DMS114 treated with DMSO at 0.1 percent for 48 hours (cell line): ENCODE measurements at regions not wholly inside any gene's neighbourhood (a gene's known extent, or its start where the extent isn't known, plus 50 kb on each side); places are given as distances from the start of the nearest gene placed in this dataset.

Source experiments
- DNase-seq: peaks from one replicate; lab custom pipeline; 2025; ENCODE audit not compliant: unreplicated experiment; lab: John Stamatoyannopoulos, UW

DNA sequence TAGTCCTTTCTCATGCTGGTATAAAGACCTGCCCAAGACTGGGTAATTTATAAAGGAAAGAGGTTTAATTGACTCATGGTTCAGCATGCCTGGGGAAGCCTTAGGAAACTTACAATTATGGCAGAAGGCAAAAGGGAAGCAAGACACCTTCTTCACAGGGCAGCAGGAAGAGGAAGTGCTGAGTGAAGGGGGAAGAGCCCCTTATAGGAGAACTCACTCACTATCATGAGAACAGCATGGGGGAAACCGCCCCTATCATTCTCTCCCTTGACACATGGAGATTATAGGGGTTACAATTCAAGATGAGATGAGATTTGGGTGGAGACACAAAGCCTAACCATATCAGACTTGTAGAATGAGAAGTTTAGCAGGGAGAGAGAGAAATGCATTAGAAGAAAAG is 373.3 kb upstream of the DIAPH2 start:
- no peak for DNase-seq

DNA sequence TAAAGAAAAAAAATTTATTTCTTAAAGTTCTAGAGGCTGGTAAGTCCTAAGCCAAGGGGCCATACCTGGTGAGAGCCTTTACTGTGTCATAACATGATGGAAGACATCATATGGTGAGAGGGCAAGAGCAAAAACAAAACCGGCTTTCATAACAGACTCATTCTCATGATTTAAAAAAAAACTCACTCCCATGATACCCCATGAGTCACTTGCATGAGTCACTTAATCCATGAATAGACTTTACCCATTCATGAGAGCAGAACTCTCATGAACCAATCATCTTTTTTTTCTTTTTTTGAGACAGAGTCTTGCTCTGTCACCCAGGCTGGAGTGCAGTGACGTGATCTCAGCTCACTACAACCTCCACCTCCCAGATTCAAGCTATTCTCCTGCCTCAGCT is 369.7 kb upstream of the DIAPH2 start:
- DNase-seq: no peak

DNA sequence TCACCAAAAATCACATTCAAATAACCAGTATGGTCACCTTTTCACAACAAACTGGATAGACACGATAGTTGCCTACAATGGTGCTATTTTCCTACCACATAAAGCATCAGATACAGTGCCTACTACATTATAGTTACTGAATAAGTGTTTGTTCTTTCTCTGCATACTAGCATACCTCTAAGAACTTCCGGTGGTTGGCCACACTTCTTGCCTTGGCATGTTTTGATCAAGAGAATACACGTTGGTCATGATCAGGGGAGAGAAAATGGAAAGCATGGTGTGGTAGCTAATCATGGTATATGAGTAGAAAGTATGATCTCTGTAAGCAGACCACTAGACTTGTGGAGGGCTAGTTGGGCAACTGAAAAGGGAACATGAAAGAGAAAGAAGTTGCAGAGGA is 322.8 kb upstream of the DIAPH2 start:
- DNase-seq: no peak

DNA sequence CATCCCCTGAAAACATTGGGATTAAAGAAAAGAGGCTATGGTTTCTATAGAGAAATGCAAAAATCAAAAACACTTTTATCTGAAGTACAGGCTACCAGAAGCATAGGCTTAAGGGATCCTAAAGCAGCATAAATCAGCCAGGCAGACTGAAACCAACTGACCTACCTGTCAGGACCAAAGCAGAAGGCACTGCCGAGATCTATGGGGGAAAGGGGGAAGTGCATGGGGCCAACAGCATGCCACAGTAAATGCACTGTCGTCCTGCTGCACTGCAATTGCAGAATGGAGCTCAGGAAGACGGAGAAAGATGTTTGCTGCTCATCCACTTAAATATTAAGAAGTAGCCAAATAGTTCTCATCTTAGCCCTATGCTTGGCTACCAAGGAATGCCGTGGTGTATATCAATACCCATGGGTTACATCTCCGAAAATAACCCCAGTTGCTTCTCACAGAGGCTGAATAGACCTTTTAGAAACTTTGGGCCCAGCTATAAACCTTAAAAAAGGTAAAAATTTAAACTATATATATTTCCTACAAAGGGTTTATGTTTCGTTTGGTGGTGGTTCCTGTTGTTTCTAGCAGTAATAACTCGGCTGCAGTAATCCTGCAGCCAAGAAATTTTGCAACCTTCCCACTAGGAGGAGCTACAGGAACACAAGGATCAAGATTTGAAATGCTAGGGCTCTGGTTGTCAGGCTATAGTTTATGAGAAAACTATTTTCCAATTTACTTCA is 312.2 kb upstream of the DIAPH2 start:
- DNase-seq: peak; percentile 0

DNA sequence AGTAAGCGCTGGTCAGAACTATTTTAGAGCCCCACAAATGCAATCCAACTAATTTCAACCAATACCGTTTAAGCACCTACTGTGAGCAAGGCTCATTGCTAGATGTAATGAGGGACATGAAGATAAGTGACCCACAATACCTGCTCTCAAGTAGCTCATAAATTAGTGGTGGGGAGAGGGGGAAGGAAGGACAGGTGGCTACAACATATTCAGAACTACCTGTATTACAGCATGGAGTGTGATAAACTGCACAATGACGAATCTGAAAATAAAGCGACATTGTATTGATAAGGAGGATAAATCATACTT is 311.6 kb upstream of the DIAPH2 start:
- no peak for DNase-seq

DNA sequence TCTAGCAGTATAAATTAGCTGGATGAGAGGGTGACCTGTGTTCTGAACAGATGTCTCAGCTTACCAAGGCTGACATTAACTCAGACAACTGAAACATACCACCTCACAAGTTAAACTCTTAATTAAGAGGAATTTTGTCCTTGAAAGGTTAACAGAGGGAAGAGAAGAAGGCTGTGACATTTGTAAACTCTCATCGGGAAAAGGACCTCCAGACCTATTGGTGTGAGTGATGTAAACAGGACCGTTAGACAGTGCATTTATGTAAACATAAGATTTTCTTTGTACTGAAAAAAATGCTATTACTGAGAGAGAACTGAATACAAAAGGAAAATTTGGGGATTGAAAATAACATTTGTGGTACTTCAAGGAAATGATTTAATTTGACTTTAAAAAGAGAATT is 308.4 kb upstream of the DIAPH2 start:
- DNase-seq: no peak

DNA sequence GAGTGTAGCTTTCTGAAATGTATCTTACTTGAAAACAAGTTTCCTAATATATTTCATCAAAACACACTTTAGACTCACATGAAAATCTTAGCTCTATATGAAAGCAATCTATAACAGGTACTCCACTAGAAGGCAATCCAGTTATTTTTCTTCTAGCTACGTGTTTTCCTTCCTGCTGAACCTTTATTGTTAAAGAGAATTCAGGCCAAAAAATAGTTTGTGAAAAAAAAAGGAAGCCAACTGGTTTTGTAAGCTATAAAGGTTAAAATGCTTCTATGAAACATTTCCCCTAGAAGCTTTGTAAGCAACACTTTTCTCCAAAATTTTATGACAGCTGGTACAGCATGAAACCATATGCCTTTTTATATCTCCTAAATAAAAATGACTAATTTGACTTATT is 304.7 kb upstream of the DIAPH2 start:
- DNase-seq: no peak

DNA sequence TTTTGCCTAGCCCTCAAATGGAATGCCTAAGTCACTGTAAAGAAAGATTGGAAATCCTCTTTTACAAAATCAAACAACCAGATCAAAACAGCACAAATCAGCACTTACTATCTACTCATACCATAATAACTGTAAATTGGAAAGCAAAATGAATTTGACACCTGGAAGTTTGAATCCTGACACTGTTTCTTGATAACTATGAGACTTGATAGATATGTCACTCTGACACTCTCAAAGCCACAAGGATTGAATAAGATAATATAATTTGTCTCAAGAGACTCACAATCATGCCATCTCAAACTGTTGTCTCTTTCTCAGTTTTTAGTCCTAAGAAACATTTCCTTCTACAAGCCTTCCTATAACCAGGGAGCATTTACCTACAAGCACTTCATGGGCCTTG is 302.6 kb upstream of the DIAPH2 start:
- no peak for DNase-seq

DNA sequence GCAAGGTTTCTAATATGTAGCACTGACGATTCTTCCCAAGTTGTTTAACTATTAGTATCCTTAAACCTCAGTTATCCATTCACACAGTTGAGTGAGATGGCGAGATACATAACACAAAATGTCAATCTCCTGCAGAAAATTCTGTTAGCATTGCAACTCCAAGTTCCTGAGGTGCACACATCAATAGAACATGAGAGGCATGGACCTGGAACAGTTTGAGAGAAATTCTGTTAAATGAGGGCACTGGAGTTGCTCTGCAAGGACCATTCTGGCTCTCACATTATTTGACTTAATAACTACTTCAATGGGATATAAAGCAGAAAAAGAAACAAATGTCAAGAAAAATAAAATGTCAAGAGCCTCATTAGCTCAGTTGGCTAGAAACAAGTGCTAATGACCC is 301.2 kb upstream of the DIAPH2 start:
- DNase-seq: no peak

DNA sequence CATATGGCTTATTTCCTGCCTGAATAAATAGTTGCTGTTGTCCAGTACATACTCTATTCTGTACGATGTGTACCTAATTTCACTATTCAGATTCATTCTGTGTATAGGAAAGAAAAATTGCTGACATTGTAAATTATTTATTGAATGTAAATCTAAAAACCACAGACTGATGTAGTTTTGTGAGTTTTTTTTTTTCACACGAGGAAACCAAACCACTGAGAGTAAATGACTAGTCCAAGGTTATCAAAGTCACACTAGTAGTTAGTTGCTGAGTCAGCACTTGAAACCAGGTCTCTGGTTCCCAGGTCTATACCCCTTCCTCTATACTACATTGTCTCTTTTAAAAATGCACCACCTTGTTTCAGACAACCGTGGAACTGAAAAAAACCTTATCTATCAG is 298.3 kb upstream of the DIAPH2 start:
- no peak for DNase-seq

DNA sequence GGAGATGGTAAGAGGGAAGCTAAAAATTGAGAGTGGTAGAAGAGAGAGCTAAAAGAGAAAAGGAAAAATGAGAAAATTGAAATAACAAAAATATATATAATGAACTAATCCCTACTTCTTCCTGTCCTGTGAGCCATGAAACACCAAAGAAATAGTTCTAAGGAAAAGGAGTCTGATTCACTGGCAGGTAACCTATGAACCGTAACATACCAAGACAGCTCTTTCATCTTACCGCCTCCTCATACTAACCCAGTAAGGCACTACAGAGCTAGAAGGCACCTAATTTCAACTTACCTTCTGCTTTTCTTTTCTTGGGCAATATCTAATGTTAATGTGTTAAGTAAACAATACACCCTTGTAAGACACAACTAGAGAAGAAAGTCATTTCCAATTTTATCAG is 297.7 kb upstream of the DIAPH2 start:
- no peak for DNase-seq

DNA sequence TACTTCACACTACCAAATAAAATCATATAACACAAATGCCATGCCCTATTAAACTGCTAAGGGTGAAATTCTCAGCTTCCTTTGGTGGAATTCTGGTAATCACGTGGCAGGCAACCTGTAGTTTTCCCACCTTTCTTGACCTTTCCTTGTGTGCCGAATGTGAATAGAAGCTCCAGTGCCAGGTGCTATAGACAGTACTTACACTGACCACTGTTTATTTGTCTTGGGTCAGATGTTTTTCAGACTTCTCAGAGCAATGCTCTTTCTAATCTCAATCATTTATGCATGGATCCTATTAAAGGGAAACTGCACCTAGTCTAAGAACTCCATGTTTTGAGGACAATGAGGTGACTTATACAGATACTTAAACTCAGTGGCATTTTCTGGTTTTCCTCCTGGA is 296.8 kb upstream of the DIAPH2 start:
- no peak for DNase-seq

DNA sequence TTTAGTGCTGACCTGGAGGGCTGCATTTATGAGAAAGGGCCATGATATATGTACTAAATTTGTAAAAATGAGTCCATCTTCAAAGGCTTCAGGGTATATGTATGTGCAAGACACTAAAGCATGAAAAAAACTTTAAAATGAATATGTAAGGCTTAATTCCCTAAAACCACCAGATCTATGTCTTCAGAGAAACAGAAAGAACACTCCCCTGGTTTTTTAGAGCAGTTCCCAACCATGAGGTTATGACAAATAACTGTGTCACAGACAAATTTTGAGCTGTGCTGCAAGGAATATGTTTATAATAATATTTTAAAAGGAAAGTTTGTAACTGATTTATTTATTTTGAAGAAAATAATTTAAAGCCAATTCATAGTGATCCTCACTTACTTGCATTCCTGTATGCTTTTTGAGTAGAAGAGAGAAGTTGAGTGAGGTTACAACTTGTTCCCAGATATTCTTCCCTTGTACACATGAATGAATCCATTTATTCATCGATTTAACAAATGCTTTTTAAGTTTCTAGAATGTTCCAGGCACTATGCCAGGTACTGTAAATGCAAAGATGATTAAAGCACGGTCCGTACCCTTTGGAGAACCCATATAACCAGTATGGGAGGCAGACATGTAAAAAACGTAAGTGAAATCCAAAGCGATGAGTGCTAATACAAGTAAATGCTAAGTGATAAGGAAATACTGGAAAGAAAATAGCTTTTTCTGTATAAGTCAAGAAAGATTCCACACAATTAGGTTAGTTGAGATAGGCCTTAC is 295.2 kb upstream of the DIAPH2 start:
- no peak for DNase-seq

DNA sequence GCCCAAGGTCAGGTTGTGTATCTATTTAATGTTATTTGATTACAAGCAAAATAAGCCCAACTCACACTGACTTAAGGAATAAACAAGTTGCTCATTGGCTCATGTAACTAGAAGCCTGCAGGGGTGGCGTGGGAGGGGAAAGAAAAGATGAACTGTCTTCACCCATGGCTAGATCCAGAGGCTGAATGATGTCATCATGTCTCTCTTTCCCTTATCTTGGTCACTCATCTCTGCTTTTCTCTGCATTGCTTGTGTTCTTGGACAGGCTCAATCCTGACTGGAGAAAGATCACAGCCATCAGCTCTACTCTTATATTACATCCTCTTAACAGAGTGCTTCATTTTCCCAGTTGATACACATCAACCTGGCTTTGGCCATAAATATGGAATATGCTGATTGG is 290.0 kb upstream of the DIAPH2 start:
- DNase-seq: no peak

DNA sequence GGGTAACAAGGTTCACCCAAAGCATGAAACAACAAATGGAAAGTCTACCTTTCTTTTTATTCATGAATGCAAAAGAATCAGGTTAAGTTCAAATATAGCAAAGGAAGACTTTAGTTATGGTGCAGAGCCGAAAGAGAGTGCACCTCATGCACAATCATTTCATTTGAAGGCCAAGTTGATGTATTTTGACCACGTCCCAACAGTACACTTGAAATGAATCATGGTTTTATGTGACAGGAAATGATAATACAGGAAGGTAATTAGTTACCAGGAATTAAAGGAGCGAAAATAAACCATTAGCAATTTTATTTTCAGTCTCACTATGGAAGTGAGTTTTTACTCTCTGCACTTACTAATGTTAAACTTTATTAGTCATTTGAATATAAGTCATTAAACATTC is 281.2 kb upstream of the DIAPH2 start:
- no peak for DNase-seq

DNA sequence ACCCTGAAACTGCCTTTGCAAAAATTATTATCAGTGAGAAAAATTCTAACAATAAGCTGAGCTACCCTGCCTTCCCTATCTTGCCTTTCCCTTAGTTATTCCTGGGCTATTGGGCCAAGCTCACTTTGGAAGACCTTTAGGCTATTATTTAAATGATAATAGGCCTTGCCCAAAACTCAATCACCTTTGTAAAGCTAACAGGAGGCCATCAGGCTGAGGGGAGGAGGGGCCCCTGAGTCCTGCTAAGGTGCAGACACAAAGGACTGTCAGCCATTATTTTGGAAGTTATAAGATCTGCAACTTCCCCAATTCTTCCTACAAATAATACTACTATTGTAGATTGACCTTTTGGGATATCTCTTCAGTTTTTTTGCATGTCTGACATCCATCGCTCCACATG is 278.8 kb upstream of the DIAPH2 start:
- no peak for DNase-seq

DNA sequence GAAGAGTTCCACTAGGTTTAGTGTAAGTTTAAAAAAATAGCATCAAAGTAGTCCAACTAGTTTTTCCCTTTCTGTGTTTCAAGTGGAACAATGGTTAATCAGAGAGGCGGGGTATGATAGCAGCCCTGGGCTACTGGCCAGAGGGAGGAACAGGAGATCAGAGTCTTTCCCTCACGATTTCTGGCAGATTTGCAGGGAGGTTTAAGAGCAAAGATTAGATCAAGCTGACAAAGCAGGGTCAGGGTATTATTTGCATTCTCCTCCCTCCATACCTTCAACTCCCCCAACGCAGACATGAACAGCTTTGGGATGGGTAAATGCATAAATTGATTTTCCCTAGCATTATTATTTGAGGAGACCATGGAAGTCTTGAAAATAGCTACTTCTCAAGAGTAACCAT is 277.6 kb upstream of the DIAPH2 start:
- DNase-seq: no peak

DNA sequence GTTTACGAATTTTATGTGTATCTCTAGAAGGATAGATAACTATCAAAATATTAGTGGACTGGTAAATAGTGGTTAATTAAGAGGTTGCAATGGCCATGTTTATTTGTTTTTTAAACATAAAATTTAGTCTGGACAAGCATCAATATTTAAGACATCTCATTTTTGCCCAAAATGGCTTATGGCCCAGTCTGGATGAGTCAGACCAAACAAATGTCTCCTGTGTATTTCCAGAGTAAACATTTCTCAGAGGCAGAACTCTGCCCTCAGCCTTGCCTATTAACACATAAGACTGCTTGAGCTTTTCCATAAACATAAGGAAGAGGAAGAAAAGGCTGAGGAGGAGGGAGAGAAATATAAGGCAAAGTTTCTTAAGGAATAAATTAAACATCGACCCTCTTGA is 277.1 kb upstream of the DIAPH2 start:
- no peak for DNase-seq

DNA sequence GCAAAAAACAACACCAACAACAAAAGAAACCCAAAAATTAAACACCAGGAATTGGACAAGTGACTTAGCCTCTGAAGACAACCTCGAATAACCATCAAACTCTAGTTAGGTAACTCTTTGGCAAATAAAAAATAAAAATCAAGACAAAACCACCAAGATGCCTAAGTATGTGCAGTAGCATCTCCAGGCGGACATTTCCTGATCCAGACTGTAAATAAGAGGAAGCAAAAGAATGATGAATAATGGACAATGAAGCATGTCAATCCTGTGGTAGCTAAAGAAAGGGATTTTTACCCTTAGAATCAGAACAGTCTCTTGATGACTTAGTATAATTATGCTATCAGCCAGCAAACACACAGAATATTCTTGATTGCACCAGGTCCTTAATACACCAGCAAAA is 276.7 kb upstream of the DIAPH2 start:
- no peak for DNase-seq

DNA sequence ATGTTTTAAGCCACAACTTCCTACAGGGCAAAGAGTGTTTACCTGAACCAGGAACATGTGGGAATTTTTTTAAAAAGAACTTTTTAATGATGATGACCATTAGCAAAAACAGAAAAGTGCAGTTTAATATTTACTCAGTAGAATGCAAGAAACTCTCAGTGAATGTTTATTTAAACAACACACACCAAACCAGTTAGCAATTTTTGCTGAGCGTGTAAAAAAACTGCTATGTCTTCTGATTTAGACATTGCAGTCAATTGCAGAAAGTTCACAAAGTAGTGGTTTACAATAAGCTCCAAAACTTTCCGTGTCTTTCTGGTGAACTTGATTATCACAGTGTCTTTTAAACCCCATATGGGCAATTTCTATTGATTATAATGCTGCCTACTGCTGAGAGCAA is 273.7 kb upstream of the DIAPH2 start:
- DNase-seq: no peak

DNA sequence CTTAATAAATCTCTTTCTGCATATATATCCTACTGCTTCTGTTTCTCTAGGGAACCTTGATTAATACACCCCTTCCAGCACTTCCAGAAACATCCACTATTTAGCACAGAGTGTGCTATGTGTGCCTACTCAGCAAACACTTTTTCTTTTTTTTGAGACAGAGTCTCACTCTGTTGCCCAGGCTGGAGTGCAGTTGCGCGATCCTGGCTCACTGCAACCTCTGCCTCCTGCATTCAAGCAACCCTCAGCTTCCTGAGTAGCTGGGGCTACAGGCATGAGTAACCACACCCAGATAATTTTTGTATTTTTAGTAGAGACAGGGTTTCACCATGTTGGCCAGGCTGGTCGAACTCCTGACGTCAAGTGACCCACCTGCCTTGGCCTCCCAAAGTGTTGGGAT is 266.9 kb upstream of the DIAPH2 start:
- no peak for DNase-seq

DNA sequence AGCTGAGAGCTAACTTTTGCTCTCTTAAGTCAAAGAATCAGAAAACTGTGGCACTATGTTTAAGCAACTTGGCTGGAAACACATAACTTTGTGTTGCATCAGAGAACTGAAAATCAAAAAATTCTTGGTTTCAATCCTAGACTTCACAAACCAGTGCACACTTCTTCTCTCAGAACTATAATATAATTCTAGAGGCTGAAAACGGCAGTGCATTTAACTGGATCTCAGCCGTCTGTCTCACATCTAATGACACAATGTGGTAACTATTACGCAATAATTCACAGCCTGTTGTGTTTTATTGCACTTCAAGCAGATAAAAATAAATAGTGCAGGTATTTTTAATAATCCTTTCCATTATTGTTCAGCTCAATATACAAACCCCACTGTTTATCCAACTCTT is 260.6 kb upstream of the DIAPH2 start:
- DNase-seq: no peak

DNA sequence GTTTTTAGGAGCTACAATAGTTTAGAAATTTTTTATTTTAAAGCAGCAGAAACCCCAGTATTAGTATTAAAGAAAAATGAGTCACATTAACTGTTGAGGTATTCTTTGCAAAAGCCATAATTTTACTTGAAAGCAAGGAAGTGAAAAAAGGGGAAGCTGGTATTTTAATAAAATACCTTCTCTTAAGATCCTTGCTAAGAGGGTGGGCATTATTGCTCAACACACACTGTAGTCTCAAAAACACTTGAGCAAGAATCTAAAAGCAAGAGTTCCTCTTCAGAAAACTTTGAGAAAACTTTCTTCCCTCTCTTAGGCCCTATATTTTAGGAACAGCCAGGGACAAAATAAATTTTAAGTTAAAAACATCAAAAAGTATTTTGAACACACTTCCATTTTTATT is 259.4 kb upstream of the DIAPH2 start:
- no peak for DNase-seq
